Mesenchymal stem cell (in vitro differentiated cells and primary cell): ENCODE measurements at regions not wholly inside any gene's neighbourhood (a gene's known extent, or its start where the extent isn't known, plus 50 kb on each side); places are given as distances from the start of the nearest gene placed in this dataset.
"Not testable (repeated sequence)": the region's sequence is repeated elsewhere in the genome, so short reads cannot be mapped to it uniquely, and the experiment has no call there.

Experiments
- DNase-seq: peaks from one replicate; pipeline ENCODE4 v3.0.0-alpha.2; 2013
- H2AFZ ChIP-seq: one replicate; pipeline ENCODE4 v1.6.1; 2013; ENCODE audit warnings: low read depth, mild to moderate bottlenecking, control low read depth, inconsistent platforms, low read length, moderate library complexity
- H2AK5ac ChIP-seq: 2 replicates; pipeline ENCODE4 v1.6.1; 2013; ENCODE audit warnings: low read length, moderate library complexity, mild to moderate bottlenecking, inconsistent platforms; ENCODE audit not compliant: severe bottlenecking
- H2BK120ac ChIP-seq: one replicate; pipeline ENCODE4 v1.6.1; 2013; ENCODE audit warnings: low read depth, mild to moderate bottlenecking, inconsistent platforms, low read length, moderate library complexity
- H2BK12ac ChIP-seq, 2 experiments: one replicate each; pipeline ENCODE4 v1.6.1; 2013; ENCODE audit warnings: inconsistent platforms in 2 of 2, low read length in 2 of 2, mild to moderate bottlenecking in 2 of 2, moderate library complexity in 2 of 2, control low read depth in 1 of 2
- H2BK15ac ChIP-seq: one replicate; pipeline ENCODE4 v1.6.1; 2013; ENCODE audit warnings: mild to moderate bottlenecking, low read depth, inconsistent platforms; ENCODE audit not compliant: poor library complexity, severe bottlenecking
- H2BK5ac ChIP-seq: 2 replicates; pipeline ENCODE4 v1.6.1; 2013; ENCODE audit warnings: low read depth, mild to moderate bottlenecking, low read length, control low read depth, inconsistent platforms; ENCODE audit not compliant: poor library complexity, severe bottlenecking
- H3K14ac ChIP-seq, 2 experiments: one replicate each; pipeline ENCODE4 v1.6.1; 2013; ENCODE audit warnings: inconsistent platforms in 2 of 2, low read length in 2 of 2, control low read depth in 1 of 2, mild to moderate bottlenecking in 1 of 2, moderate library complexity in 1 of 2
- H3K18ac ChIP-seq, 2 experiments: one replicate each; pipeline ENCODE4 v1.6.1; 2013; ENCODE audit warnings: inconsistent platforms in 2 of 2, low read length in 2 of 2, control low read depth in 1 of 2, low read depth in 1 of 2, mild to moderate bottlenecking in 1 of 2
- H3K23ac ChIP-seq, 2 experiments: one replicate each; pipeline ENCODE4 v1.6.1; 2013; ENCODE audit warnings: inconsistent platforms in 2 of 2, low read length in 2 of 2, mild to moderate bottlenecking in 2 of 2, moderate library complexity in 2 of 2, control low read depth in 1 of 2
- H3K27ac ChIP-seq: 2 replicates; pipeline ENCODE4 v1.5.1; 2013; ENCODE audit warnings: mild to moderate bottlenecking, moderate library complexity, low read length, control low read depth, inconsistent platforms; ENCODE audit not compliant: poor library complexity, severe bottlenecking
- H3K27me3 ChIP-seq, 2 experiments: 2 replicates each; pipeline versions ENCODE4 v1.6.1 to v1.7.0; 2013; ENCODE audit warnings: low read length in 2 of 2, mild to moderate bottlenecking in 2 of 2, moderate library complexity in 2 of 2, control low read depth in 1 of 2, inconsistent platforms in 1 of 2; ENCODE audit not compliant: control insufficient read depth in 1 of 2, insufficient read depth in 1 of 2
- H3K36me3 ChIP-seq, 2 experiments: 2 replicates each; pipeline versions ENCODE4 v1.6.1 to v1.7.0; 2013; ENCODE audit warnings: low read length in 2 of 2, control low read depth in 1 of 2, inconsistent platforms in 1 of 2, low read depth in 1 of 2, mild to moderate bottlenecking in 1 of 2; ENCODE audit not compliant: insufficient read depth in 2 of 2, control insufficient read depth in 1 of 2
- H3K4ac ChIP-seq, 2 experiments: one replicate each; pipeline ENCODE4 v1.6.1; 2013; ENCODE audit warnings: inconsistent platforms in 2 of 2, low read length in 2 of 2, mild to moderate bottlenecking in 2 of 2, moderate library complexity in 2 of 2, control low read depth in 1 of 2, low read depth in 1 of 2
- H3K4me1 ChIP-seq: 2 replicates; pipeline ENCODE4 v1.6.1; 2013; ENCODE audit warnings: low read depth, low read length, control low read depth; ENCODE audit not compliant: control insufficient read depth, insufficient read depth
- H3K4me2 ChIP-seq: 2 replicates; pipeline ENCODE4 v1.6.1; 2013; ENCODE audit warnings: low read length, mild to moderate bottlenecking, inconsistent platforms; ENCODE audit not compliant: poor library complexity, severe bottlenecking
- H3K4me3 ChIP-seq, 2 experiments: 2 replicates each; pipeline versions ENCODE4 v1.5.1 to v1.7.0; 2013; ENCODE audit warnings: low read length in 2 of 2, mild to moderate bottlenecking in 2 of 2, control low read depth in 1 of 2, low read depth in 1 of 2; ENCODE audit not compliant: insufficient read depth in 1 of 2
- H3K79me1 ChIP-seq: replicated peaks from 2 replicates; pipeline ENCODE4 v1.6.1; 2013; ENCODE audit warnings: mild to moderate bottlenecking, control low read depth, low read length, inconsistent platforms; ENCODE audit not compliant: poor library complexity, severe bottlenecking
- H3K9ac ChIP-seq: 2 replicates; pipeline ENCODE4 v1.7.0; 2013; ENCODE audit warnings: mild to moderate bottlenecking, low read length, moderate library complexity
- H3K9me3 ChIP-seq: 2 replicates; pipeline ENCODE4 v1.7.0; 2013; ENCODE audit warnings: mild to moderate bottlenecking, low read length; ENCODE audit not compliant: control insufficient read depth
- H4K8ac ChIP-seq: one replicate; pipeline ENCODE4 v1.6.1; 2013; ENCODE audit warnings: inconsistent platforms, mild to moderate bottlenecking, low read length, moderate library complexity
- H4K91ac ChIP-seq: one replicate; pipeline ENCODE4 v1.6.1; 2013; ENCODE audit warnings: mild to moderate bottlenecking, low read length, inconsistent platforms
- WGBS: methylation state at CpG from one replicate; pipeline ENCODE4 v1.1.7; 2013; ENCODE audit warnings: mixed read lengths; 5-methylcytosine and 5-hydroxymethylcytosine counted together

- not testable (repeated sequence) for H2AFZ ChIP-seq, DNase-seq
- WGBS, result 87% methylated on average over 12 of the region's 13 CpGs
These were observed 93.2 kb upstream of the GRIN2A start for GRCh38 chr16:10275214-10275996.

GRCh38 chr16:10277597-10277996 lies 95.4 kb upstream of the GRIN2A start:
- Histone ChIP-seq H2AK5ac (no peak overlapping the region), H2AFZ (no peak overlapping the region), H2BK5ac (no peak overlapping the region), H4K91ac (no peak overlapping the region), H3K79me1 (no peaks in the 10 kb centered on the region), H2BK120ac (no peak overlapping the region), H3K4me1 (no peaks in the 10 kb centered on the region), H3K4ac (no peak overlapping the region), H3K23ac (no peak overlapping the region), H3K18ac (no peak overlapping the region), H2BK15ac (no peak overlapping the region), H3K27me3 (peaks cover 0 to 3% of the 10 kb centered on the region in 2 experiments), H3K14ac (no peak overlapping the region), H3K27ac (no peak overlapping the region), H3K9me3 (peaks cover 2% of the 10 kb centered on the region), H3K9ac (no peak overlapping the region), H3K4me2 (no peak overlapping the region), H2BK12ac (no peak overlapping the region), H3K36me3 (no peaks in the 10 kb centered on the region), H4K8ac (no peak overlapping the region), H3K4me3 (no peak overlapping the region)
- WGBS, result 81% methylated on average over 18 of the region's 18 CpGs
- no peak for DNase-seq

More at GRCh38 chr16:10275214-10275996, 93.2 kb upstream of the GRIN2A start:
- not testable (repeated sequence) for H3K79me1 ChIP-seq, H4K91ac ChIP-seq, H2BK120ac ChIP-seq, H2BK5ac ChIP-seq, H3K4me1 ChIP-seq, H3K4me3 ChIP-seq, H2BK15ac ChIP-seq, H3K4ac ChIP-seq, H2BK12ac ChIP-seq, H3K4me2 ChIP-seq, H3K23ac ChIP-seq, H4K8ac ChIP-seq, H3K9me3 ChIP-seq, H3K27ac ChIP-seq, H3K18ac ChIP-seq, H3K9ac ChIP-seq, H3K27me3 ChIP-seq, H3K14ac ChIP-seq, H2AK5ac ChIP-seq, H3K36me3 ChIP-seq

GRCh38 chr16:10280262-10281170 lies 98.3 kb upstream of the GRIN2A start:
- Histone ChIP-seq H2BK12ac (no peak overlapping the region), H4K8ac (no peak overlapping the region), H3K14ac (no peak overlapping the region), H3K4ac (no peak overlapping the region), H2BK15ac (no peak overlapping the region), H3K4me2 (no peak overlapping the region), H2AFZ (no peak overlapping the region), H3K9me3 (no peaks in the 10 kb centered on the region), H2AK5ac (no peak overlapping the region), H3K9ac (no peak overlapping the region), H3K36me3 (no peaks in the 10 kb centered on the region), H3K4me3 (no peak overlapping the region), H4K91ac (no peak overlapping the region), H3K23ac (no peak overlapping the region), H3K79me1 (no peaks in the 10 kb centered on the region), H3K4me1 (no peaks in the 10 kb centered on the region), H3K18ac (no peak overlapping the region), H2BK120ac (no peak overlapping the region), H3K27ac (no peak overlapping the region), H3K27me3 (peaks cover 0 to 3% of the 10 kb centered on the region in 2 experiments), H2BK5ac (no peak overlapping the region)
- 63% methylated on average over 11 of the region's 11 CpGs for WGBS
- DNase-seq, result no peak

GRCh38 chr16:10282367-10282766 lies 100.1 kb upstream of the GRIN2A start:
- Histone ChIP-seq H3K4ac (no peak overlapping the region), H3K4me1 (no peaks in the 10 kb centered on the region), H2AK5ac (no peak overlapping the region), H3K14ac (no peak overlapping the region), H3K27ac (no peak overlapping the region), H3K4me2 (no peak overlapping the region), H2BK5ac (no peak overlapping the region), H2BK12ac (no peak overlapping the region), H4K91ac (no peak overlapping the region), H3K18ac (no peak overlapping the region), H2BK15ac (no peak overlapping the region), H2AFZ (no peak overlapping the region), H3K23ac (no peak overlapping the region), H3K27me3 (peaks cover 0 to 3% of the 10 kb centered on the region in 2 experiments), H3K9ac (no peak overlapping the region), H3K79me1 (no peaks in the 10 kb centered on the region), H3K36me3 (no peaks in the 10 kb centered on the region), H4K8ac (no peak overlapping the region), H3K4me3 (no peak overlapping the region), H3K9me3 (no peaks in the 10 kb centered on the region), H2BK120ac (no peak overlapping the region)
- 39% methylated on average over 2 of the region's 3 CpGs for WGBS
- DNase-seq, result no peak
